SK-N-MC (cell line): ENCODE measurements at regions not wholly inside any gene's neighbourhood (a gene's known extent, or its start where the extent isn't known, plus 50 kb on each side); places are given as distances from the start of the nearest gene placed in this dataset.
"Not testable (repeated sequence)": the region's sequence is repeated elsewhere in the genome, so short reads cannot be mapped to it uniquely, and the experiment has no call there.

Source experiments
- DNase-seq: peaks from one replicate; pipeline ENCODE4 v3.0.0-alpha.2; 2011; ENCODE audit warnings: low read depth, low spot score
- H3K27ac ChIP-seq: fragments of 200-600 bp; sonication (generic); 2 replicates; pipeline ENCODE4 v1.5.1; 2016; ENCODE audit warnings: mixed run types
- H3K36me3 ChIP-seq: fragments of 200-600 bp; sonication (generic); 2 replicates; pipeline ENCODE4 v1.6.1; 2017; ENCODE audit warnings: antibody characterized with exemption, low read length, mixed read lengths; ENCODE audit not compliant: insufficient read depth
- H3K4me3 ChIP-seq: fragments of 200-600 bp; sonication (generic); 2 replicates; pipeline ENCODE4 v1.5.1; 2016
- H3K9ac ChIP-seq: fragments of 200-600 bp; sonication (generic); 2 replicates; pipeline ENCODE4 v1.8.0; 2017; ENCODE audit warnings: mixed run types, mixed read lengths; ENCODE audit not compliant: insufficient read length
- H3K9me3 ChIP-seq: fragments of 200-600 bp; sonication (generic); 2 replicates; pipeline ENCODE4 v1.6.1; 2017; ENCODE audit warnings: low read depth, mild to moderate bottlenecking, antibody characterized with exemption, low read length, moderate library complexity, mixed read lengths
- EZH2 ChIP-seq: fragments of 200-600 bp; sonication (generic); IDR thresholded peaks from one replicate; pipeline ENCODE4 v1.6.1; 2017; ENCODE audit warnings: antibody characterized with exemption
- FOXP2 ChIP-seq: optimal IDR thresholded peaks from 2 replicates; pipeline ENCODE3; 2011; ENCODE audit warnings: mild to moderate bottlenecking, moderate library complexity; ENCODE audit not compliant: insufficient read depth; ENCODE audit errors: extremely low read length, control extremely low read depth
- POLR2AphosphoS5 ChIP-seq: IDR thresholded peaks from 2 replicates; pipeline ENCODE4 v1.6.1; 2012; ENCODE audit warnings: mild to moderate bottlenecking, low read depth, low read length, borderline replicate concordance

GRCh38 chr10:65133652-65134051, 1612.5 kb downstream of the REEP3 start:
- H3K4me3 ChIP-seq: no peak overlapping the region
- H3K36me3 ChIP-seq: no peaks in the 10 kb centered on the region
- no peak overlapping the region for H3K9ac ChIP-seq
- TF ChIP-seq FOXP2 (no peak), EZH2 (no peak), POLR2AphosphoS5 (no peak)
- H3K9me3 ChIP-seq: no peaks in the 10 kb centered on the region
- H3K27ac ChIP-seq: no peak overlapping the region
- DNase-seq: no peak

GRCh38 chr10:65135508-65135907, 1614.3 kb downstream of the REEP3 start:
- no peak overlapping the region for H3K27ac ChIP-seq
- no peaks in the 10 kb centered on the region for H3K36me3 ChIP-seq
- no peak overlapping the region for H3K9ac ChIP-seq
- no peak for DNase-seq
- no peaks in the 10 kb centered on the region for H3K9me3 ChIP-seq
- TF ChIP-seq EZH2 (no peak), FOXP2 (no peak), POLR2AphosphoS5 (no peak)
- no peak overlapping the region for H3K4me3 ChIP-seq

GRCh38 chr10:65142641-65143435, 1621.6 kb downstream of the REEP3 start:
- TF ChIP-seq FOXP2 (no peak), EZH2 (no peak), POLR2AphosphoS5 (no peak)
- no peak for DNase-seq
- no peak overlapping the region for H3K4me3 ChIP-seq
- H3K9ac ChIP-seq: no peak overlapping the region
- H3K36me3 ChIP-seq: no peaks in the 10 kb centered on the region
- no peaks in the 10 kb centered on the region for H3K9me3 ChIP-seq
- H3K27ac ChIP-seq: no peak overlapping the region

GRCh38 chr10:65143723-65144122, 1622.5 kb downstream of the REEP3 start:
- H3K4me3 ChIP-seq: no peak overlapping the region
- TF ChIP-seq POLR2AphosphoS5 (no peak), FOXP2 (no peak), EZH2 (no peak)
- no peak overlapping the region for H3K9ac ChIP-seq
- DNase-seq: no peak
- H3K36me3 ChIP-seq: no peaks in the 10 kb centered on the region
- no peak overlapping the region for H3K27ac ChIP-seq
- H3K9me3 ChIP-seq: no peaks in the 10 kb centered on the region

- Histone ChIP-seq H3K9ac (no peak overlapping the region), H3K4me3 (no peak overlapping the region), H3K27ac (no peak overlapping the region), H3K36me3 (no peaks in the 10 kb centered on the region), H3K9me3 (no peaks in the 10 kb centered on the region)
- TF ChIP-seq EZH2 (no peak), FOXP2 (no peak), POLR2AphosphoS5 (no peak)
- DNase-seq: no peak
Measured at GRCh38 chr10:65149878-65150277, 1628.7 kb downstream of the REEP3 start.

- no peak for TF ChIP-seq FOXP2
- Histone ChIP-seq H3K9me3 (no peaks in the 10 kb centered on the region), H3K9ac (no peak overlapping the region), H3K36me3 (no peaks in the 10 kb centered on the region), H3K4me3 (no peak overlapping the region), H3K27ac (no peak overlapping the region)
- DNase-seq: no peak
Measured at GRCh38 chr10:65166272-65166671, 1645.1 kb downstream of the REEP3 start.

- no peak for DNase-seq
- no peak overlapping the region for H3K27ac ChIP-seq
- no peak overlapping the region for H3K9ac ChIP-seq
- no peaks in the 10 kb centered on the region for H3K9me3 ChIP-seq
- TF ChIP-seq POLR2AphosphoS5: no peak
- TF ChIP-seq EZH2: no peak
- no peak for TF ChIP-seq FOXP2
- H3K36me3 ChIP-seq: no peaks in the 10 kb centered on the region
- no peak overlapping the region for H3K4me3 ChIP-seq
Measured at GRCh38 chr10:65172249-65172648, 1651.0 kb downstream of the REEP3 start.

- H3K27ac ChIP-seq: no peak overlapping the region
- no peaks in the 10 kb centered on the region for H3K9me3 ChIP-seq
- DNase-seq: no peak
- H3K4me3 ChIP-seq: no peak overlapping the region
- H3K36me3 ChIP-seq: no peaks in the 10 kb centered on the region
- no peak overlapping the region for H3K9ac ChIP-seq
- TF ChIP-seq EZH2 (no peak), POLR2AphosphoS5 (no peak), FOXP2 (no peak)
Measured at GRCh38 chr10:65176994-65177393, 1655.8 kb downstream of the REEP3 start.

- H3K36me3 ChIP-seq: no peaks in the 10 kb centered on the region
- TF ChIP-seq EZH2 (no peak), POLR2AphosphoS5 (no peak), FOXP2 (no peak)
- no peak overlapping the region for H3K9ac ChIP-seq
Measured at GRCh38 chr10:65183236-65183635, 1662.0 kb downstream of the REEP3 start.

GRCh38 chr10:65186668-65187067, 1665.5 kb downstream of the REEP3 start:
- not testable (repeated sequence) for H3K9me3 ChIP-seq, H3K36me3 ChIP-seq, H3K4me3 ChIP-seq, DNase-seq, H3K9ac ChIP-seq, H3K27ac ChIP-seq

More at GRCh38 chr10:65183236-65183635, 1662.0 kb downstream of the REEP3 start:
- no peaks in the 10 kb centered on the region for H3K9me3 ChIP-seq
- DNase-seq: no peak
- no peak overlapping the region for H3K27ac ChIP-seq
- no peak overlapping the region for H3K4me3 ChIP-seq
